Mucosa of descending colon (tissue), 3 donors: ENCODE measurements at regions not wholly inside any gene's neighbourhood (a gene's known extent, or its start where the extent isn't known, plus 50 kb on each side); places are given as distances from the start of the nearest gene placed in this dataset.
"Not testable (repeated sequence)": the region's sequence is repeated elsewhere in the genome, so short reads cannot be mapped to it uniquely, and the experiment has no call there.

ENCODE experiments used
- ATAC-seq: fragments of 200-7000 bp; cut with Tn5 transposase; one replicate; pipeline ENCODE4 v1.9.1; 2020; ENCODE audit warnings: mild to moderate bottlenecking, moderate library complexity
- DNase-seq, 3 donors: peaks; one replicate each; pipeline ENCODE4 v3.0.0-alpha.2; 2020
- H3K36me3 ChIP-seq: fragments of 200-600 bp; one replicate; pipeline ENCODE4 v1.8.0; 2021; ENCODE audit warnings: low read depth, mild to moderate bottlenecking
- H3K4me1 ChIP-seq: fragments of 200-600 bp; one replicate; pipeline ENCODE4 v1.8.0; 2021; ENCODE audit warnings: low read depth, mild to moderate bottlenecking
- H3K4me3 ChIP-seq: fragments of 200-600 bp; one replicate; pipeline ENCODE4 v1.8.0; 2021; ENCODE audit warnings: mild to moderate bottlenecking
- H3K9me3 ChIP-seq: fragments of 200-600 bp; one replicate; pipeline ENCODE4 v1.8.0; 2021; ENCODE audit warnings: mild to moderate bottlenecking
- CTCF ChIP-seq: fragments of 200-600 bp; IDR thresholded peaks from one replicate; pipeline ENCODE4 v1.8.0; 2022; ENCODE audit warnings: antibody characterized with exemption, mild to moderate bottlenecking
- intact Hi-C, 2 donors: fragments of 100-400 bp; cut with DNase I in 1 of 2; cut with micrococcal nuclease in 1 of 2; formaldehyde crosslinking; loops; one replicate each; pipeline versions ENCODE4 v1.11.0 to v1.11.1; 2022; cut with DNase I, micrococcal nuclease
- donor health status: DM: no; HTN: no; CAD: no; lungs with moderate emphysema.
- donor health status: DM: no; HTN: no; CAD: no.
- donor health status: DM: no; HTN: yes; CAD: no.

GRCh38 chr10:30743586-30743985, 114.0 kb upstream of the LYZL2 start:
- intact Hi-C loops: no loop called here
- no peak for TF ChIP-seq CTCF
- no peaks in the 10 kb centered on the region for H3K4me1 ChIP-seq
- no peak for ATAC-seq
- no peaks in the 10 kb centered on the region for H3K36me3 ChIP-seq
- DNase-seq: no peak
- H3K9me3 ChIP-seq: no peaks in the 10 kb centered on the region
- no peak overlapping the region for H3K4me3 ChIP-seq

GRCh38 chr10:30742471-30742870, 112.9 kb upstream of the LYZL2 start:
- intact Hi-C loops: no loop called here
- no peak for DNase-seq
- no peak for ATAC-seq
- no peaks in the 10 kb centered on the region for H3K9me3 ChIP-seq
- H3K4me1 ChIP-seq: no peaks in the 10 kb centered on the region
- H3K36me3 ChIP-seq: no peaks in the 10 kb centered on the region
- TF ChIP-seq CTCF: no peak
- no peak overlapping the region for H3K4me3 ChIP-seq

DNA sequence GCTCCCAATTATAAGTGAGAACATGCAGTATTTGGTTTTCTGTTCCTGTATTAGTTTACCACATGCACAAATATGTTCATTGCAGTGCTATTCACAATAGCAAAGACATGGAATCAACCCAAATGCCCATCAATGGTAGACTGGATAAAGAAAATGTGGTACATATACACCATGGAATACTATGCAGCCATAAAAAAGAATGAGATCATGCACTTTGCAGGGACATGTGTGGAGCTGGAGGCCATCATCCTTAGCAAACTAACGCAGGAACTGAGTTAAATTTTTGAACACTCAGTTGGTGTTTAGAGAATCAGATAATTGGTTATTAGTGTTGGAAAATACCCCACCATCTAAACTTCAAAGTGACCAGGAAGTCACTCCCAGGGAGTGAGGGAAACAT, 111.2 kb upstream of the LYZL2 start:
- DNase-seq, H3K9me3 ChIP-seq, H3K4me1 ChIP-seq, H3K4me3 ChIP-seq, ATAC-seq, intact Hi-C loops, H3K36me3 ChIP-seq: not testable (repeated sequence)

- DNase-seq: no peak
- intact Hi-C loops: no loop called here
- no peak for TF ChIP-seq CTCF
Measured at GRCh38 chr10:30738416-30738815, 108.9 kb upstream of the LYZL2 start.

DNA sequence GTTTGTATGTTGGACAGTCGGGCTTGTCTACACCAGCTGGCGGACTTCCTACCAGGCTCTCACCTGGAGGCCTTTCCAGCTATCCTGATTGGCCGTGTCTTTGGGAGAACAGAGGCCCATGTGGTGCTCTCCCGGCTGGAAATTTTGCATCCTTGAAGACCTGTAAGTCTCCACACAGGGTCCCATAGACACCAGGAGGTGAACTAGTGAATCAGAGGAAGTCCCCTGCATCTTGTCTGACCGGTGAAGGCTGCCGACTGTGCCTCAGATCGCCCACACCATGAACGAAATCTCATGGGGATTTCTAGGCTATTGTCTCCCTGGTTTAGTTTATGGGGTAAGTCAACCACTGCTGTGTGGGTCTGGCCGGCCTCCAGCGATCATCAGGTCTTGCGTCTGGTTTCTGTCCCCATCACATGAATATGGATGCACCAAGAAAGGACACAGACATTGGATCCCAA, 108.4 kb upstream of the LYZL2 start:
- Histone ChIP-seq H3K36me3 (no peaks in the 10 kb centered on the region), H3K4me1 (no peaks in the 10 kb centered on the region), H3K4me3 (no peak overlapping the region), H3K9me3 (no peaks in the 10 kb centered on the region)
- intact Hi-C loops: no loop called here
- TF ChIP-seq CTCF: no peak
- DNase-seq: no peak
- no peak for ATAC-seq

More at GRCh38 chr10:30738416-30738815, 108.9 kb upstream of the LYZL2 start:
- Histone ChIP-seq H3K4me3 (no peak overlapping the region), H3K4me1 (no peaks in the 10 kb centered on the region), H3K36me3 (no peaks in the 10 kb centered on the region), H3K9me3 (no peaks in the 10 kb centered on the region)
- ATAC-seq: no peak

- Histone ChIP-seq H3K9me3 (no peaks in the 10 kb centered on the region), H3K36me3 (no peaks in the 10 kb centered on the region), H3K4me1 (no peaks in the 10 kb centered on the region), H3K4me3 (no peak overlapping the region)
- ATAC-seq: peak; percentile 58
- DNase-seq: peak in 1 of 3 donors; percentile 21
- TF ChIP-seq CTCF: no peak
- intact Hi-C loops: no loop called here
Measured at GRCh38 chr10:30736685-30737232, 107.2 kb upstream of the LYZL2 start.
